Stimulated activated CD4-positive, alpha-beta T cell treated with anti-CD3 and anti-CD28 coated beads, Interleukin-4, amount 100 ng/mL, for 1 hour (primary cell): ENCODE measurements at regions not wholly inside any gene's neighbourhood (a gene's known extent, or its start where the extent isn't known, plus 50 kb on each side); places are given as distances from the start of the nearest gene placed in this dataset.

Experiments used
- DNase-seq: peaks from one replicate; pipeline ENCODE4 v3.0.0-alpha.2; 2020

DNA sequence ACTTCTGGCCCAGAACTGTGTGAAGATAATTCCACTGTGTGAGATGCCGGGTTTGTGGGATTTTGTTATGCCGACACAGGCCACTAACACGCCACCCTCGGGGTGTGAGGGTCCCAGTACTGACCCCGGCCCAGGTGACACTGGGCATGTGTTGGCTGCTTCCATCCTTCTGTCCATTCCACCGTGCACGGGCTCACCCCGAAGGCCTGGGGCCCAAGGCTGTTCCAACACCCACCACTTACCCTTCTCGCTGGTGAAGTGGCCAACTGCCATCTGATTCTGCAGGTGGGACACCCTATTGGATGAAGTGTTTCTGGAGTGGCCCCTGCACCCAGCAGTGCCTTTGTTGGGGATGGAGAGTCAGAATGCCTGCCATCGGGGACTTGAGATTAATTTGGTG is 1307.5 kb downstream of the BRD1 start:
- DNase-seq: no peak

DNA sequence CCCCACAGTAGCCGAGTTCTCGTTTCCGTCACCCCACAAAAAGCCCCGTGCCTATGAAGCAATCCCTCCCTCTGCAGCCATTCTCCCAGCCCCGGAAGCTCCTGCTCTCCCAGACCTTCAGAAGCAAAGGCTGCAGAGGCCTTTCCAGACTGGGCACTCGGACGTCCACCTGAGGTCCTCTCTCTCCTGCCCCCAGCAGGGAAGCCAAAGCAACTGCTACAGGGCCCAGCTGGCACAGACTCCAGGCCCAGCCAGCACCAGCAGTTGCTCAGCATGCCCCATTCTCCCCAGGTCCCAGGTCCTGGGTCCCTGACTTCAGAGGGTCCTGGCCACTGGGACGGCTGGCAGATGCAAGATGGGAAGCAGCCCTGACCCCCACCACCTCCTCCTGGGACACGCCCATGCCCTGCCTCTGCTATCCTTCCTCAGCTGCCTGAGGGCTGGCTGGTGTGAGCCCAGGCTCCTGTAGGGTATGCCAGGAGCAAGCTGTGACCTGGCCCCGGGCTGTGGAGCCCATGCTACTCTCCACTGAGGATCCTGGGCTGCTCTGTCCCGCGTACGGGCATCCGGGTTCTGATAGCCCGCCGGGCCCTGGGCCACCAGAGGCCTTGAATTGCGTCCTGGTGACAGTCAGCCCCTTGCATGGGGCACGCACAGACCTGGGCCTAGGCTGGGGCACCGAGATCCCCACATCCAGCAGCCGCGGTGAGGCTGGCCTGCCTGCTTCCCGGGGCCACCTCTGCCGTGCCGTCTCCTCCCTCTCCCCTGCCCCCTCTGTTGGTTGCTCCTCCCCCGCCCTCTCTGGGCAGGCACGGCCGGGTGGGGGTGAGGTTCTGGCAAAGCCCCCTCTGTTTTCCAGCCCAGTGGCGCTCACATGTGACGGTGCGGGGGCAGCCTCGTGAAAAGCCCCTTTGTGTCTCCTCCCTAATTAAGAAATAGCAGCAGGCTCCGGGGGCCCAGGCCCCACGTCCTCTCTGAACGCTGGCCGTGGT is 1310.3 kb downstream of the BRD1 start:
- no peak for DNase-seq

DNA sequence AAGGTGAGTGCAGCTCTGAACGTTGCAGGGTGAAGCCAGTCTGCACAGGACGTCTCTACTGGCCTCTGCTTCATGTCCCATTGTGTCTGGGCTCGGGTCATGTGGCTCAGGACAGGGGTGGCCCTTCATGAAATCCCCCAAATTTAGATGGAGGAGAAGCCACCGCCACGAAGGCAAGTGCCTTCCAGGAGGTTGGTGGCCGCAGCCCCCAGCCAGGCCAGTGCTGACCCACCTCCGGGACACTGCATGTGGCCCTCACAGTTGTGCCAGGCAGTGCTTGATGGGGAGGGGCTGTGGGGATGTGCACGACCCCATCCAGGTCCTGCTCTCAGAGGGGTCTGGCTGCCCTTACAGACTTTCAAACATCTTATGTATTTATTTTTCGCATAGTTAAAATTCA is 1311.1 kb downstream of the BRD1 start:
- no peak for DNase-seq

- DNase-seq: no peak
Observed at GRCh38 chr22:48515571-48516200, 1312.0 kb downstream of the BRD1 start.

DNA sequence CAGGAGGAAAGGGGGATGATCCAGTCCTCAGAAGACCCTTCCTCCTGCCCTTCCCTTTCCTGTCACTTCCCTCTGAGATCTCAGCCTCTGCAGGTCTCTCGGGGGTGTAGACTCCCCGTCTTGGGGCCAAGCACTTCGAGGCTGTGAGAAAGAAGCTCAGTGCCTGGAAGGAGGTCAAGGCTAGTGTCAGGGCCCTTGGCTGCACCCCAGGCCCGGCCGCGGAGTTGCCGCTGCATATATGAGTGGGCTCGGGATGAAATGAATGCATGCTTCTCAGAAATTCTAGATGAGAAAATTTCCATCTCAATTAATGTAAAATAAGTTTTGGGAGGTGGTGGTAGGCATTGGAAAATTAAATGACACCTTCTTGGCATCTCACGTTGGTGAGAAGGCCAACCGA is 1313.7 kb downstream of the BRD1 start:
- DNase-seq: no peak

GRCh38 chr22:48513446-48513845 is 1314.2 kb downstream of the BRD1 start:
- no peak for DNase-seq

DNA sequence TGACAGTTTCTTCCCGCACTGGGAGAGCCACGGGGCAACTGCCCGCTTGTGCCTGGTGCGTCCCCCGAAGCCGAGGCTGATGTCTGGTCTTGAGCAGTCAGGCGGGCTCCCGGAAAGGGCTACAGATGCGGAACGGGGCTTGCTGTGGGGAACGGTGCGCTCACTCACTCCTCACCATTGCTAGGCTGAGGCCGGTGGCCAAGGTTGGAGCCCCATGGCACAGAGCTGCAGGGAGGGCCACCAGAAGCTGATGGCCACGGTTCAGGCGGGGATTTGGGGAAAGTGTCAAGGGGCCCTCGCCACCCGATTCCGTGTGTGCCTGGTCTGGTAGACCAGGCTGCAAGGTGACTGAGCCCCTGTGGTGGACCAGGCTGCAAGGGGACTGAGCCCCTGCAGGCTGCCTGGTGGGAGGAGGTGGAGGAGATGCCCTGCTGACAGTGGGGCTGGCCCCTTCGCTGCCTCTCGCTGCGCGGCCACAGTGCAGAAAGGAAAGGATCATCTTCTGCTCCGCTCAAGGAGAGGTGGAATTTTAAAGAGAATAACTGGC is 1315.8 kb downstream of the BRD1 start:
- DNase-seq: no peak

DNA sequence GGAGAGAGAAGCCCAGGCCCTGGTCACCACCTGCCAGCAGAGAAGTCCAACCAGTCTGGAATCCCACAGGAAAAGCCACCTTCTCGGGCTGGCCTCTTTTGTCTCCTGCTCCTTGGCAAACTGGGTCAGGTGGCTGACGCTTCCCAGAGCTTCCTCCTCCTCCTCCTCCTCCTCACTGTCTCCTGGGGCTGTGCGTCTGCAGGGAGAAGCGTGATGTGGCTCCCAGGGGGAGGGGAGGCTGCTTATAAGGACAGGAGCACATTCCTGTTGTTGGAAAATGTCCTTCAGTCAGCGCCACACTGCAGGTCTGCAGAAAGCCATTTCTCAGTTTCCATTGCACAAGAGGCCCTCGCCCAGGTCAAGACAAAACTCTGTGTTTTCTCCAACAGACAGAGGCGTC is 1316.5 kb downstream of the BRD1 start:
- DNase-seq: no peak

DNA sequence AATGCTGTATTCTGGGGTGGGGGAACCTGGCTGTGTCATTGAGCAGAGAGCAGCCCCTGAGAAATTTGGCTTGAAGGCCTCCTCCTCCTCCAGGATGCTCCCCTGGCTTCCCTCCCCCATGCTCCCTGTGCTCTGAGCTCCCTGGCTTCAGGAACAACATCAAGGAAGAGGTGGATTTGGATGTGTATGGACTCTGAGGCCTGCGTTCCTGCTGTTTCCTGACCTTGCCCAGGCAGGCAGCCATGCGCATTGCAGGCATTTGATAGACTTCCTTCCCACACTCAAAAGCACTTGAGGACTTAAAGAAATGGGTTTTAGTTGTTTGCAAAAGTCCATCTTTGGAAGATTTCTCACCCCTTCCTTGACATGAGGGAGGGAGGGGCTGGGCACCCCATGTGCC is 1317.1 kb downstream of the BRD1 start:
- no peak for DNase-seq

DNA sequence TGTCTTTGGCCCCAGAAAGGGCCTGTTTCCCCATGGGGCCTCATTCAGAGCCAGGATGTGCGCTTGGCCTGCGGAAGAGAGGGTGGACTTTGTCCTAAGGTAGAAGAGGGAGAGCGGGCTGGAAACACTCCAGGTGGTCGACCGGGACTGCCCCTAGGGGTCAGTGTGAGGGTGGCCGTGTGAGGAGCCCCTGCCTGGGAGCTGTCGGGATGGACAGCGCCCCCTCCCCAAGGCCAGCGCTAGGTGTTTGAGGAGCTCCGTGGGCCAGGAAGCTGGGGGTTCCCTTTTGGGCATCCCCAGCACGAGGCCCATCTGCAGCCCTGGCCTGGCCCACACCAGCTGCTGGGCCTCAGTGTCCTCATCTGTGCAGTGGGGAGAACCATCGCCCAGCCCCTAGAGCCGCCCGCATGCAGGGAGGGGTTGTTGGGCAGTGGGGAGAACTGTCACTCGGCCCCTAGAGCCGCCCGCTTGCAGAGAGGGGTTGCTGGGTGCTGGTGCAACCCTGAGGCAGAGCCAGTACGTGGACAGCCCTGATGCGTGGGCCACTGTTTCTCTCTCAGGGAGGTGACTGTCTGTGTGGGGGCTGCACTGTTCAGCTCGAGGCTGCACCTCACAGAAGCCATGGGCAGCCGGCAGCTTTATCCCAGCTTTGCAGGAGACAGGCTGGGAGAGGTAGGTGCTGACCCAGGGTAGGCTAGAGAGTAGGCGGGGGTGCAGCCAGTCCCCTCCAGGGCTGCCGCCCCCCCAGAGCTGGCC is 1319.9 kb downstream of the BRD1 start:
- no peak for DNase-seq

GRCh38 chr22:48507171-48507570 is 1320.5 kb downstream of the BRD1 start:
- no peak for DNase-seq

- DNase-seq: no peak
Observed at GRCh38 chr22:48506506-48507145, 1321.0 kb downstream of the BRD1 start.

GRCh38 chr22:48505891-48506290 is 1321.8 kb downstream of the BRD1 start:
- DNase-seq: no peak

DNA sequence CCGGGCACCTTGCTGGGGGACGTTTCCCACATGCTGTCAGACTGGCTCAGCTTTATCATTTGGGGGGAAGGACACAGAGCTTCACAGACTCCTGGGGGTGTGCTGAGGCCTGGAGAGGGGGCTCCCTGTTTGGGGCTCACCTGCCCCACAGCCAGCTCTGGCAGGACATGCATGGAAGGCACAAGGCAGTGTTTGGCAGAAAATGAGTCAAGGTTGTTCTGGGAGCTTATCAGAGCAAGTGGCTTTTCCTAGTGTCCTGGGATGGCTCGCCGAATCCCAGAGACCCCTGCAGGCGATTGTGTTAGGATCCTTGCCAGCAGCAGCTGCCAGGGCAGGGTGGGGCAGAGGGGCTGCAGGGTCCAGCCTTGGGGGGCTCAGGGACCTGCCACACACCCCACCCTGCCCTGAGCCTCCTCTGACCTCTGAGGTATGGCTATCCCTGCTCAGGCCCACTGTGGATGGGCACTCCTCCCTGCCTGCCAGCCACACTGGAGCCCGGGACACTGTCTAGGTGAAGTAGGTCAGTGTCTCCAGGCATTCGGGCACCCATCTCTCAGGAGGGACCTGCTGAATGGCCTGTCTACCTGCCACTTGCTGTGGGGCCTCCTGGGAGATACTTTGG is 1323.0 kb downstream of the BRD1 start:
- DNase-seq: no peak

DNA sequence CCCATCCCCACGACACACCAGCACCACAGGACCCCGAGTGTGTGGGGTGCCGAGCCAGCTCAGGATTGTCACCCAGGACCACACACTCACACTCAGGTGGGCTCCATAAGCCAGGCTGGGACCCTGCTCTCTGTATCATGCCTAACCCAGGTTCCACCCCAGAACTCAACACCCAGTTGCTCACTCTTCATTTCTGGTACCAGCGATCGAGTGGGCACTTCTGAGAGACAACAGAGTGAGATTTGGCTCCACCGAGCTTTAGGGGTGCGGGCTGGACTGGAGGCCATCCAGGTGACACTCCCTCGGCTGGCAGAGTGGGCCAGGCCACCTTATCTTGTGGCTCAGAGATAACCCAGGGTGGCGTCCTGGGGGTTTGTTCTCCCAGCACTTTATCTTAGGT is 1323.8 kb downstream of the BRD1 start:
- DNase-seq: no peak

DNA sequence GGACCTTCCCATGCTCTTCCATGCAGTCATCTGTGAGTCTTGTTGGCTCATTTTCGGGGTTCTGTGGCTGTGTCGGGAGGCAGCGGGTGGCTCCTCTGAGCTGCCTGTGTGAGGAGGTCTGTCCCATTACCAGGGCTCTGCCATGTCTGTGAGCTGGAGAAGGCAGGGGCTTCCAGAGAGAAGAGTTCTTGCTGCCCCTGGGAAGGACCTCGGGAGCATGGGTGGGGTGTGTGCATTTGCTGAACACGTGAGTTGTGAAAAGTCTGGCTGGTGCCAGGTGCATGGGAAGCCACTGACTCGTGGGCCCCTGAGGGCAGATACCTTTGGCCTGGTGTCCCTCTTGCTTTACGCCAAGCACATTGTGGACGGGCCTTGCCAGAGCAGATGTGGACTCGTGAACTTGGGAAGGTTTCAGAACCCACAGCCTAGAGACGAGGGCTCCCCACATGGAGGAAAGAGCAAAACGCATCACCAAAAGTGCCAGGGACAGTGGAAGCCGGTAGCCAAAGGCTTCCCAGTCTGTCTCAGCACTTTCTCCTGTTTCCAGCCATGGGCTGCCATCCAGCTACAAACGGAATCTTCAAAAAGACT is 1324.5 kb downstream of the BRD1 start:
- DNase-seq: no peak

DNA sequence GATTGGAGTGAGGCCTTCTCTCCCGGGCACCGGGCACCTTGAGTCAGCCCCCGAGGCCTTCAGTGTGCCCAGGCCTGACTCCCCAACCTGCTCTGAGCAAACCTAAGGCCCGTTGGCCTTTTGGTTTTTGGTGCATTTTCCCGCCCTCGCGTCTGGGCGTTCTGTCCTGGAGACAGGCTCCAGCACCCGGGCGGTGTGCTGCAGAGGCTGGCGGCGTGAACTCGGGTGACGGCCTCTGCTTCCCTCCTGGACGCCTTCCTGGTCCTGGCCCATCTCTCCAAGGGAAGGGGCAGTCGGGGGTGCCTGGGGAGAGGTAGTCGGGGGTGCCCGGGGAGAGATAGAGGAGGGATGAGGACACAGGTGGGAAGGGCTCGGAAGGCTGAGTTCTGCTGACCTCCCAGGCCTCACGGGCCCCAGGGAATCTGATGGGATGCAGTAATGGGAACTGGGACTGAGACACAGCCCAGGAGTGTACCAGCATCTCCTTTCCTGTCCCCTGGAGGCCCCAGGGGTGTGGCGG is 1326.4 kb downstream of the BRD1 start:
- no peak for DNase-seq

GRCh38 chr22:48500471-48501230 is 1327.0 kb downstream of the BRD1 start:
- DNase-seq: no peak

GRCh38 chr22:48499456-48500425 is 1327.9 kb downstream of the BRD1 start:
- DNase-seq: no peak
